A673 (cell line): ENCODE measurements at regions not wholly inside any gene's neighbourhood (a gene's known extent, or its start where the extent isn't known, plus 50 kb on each side); places are given as distances from the start of the nearest gene placed in this dataset.

ENCODE experiments used
- EZH2 ChIP-seq: fragments of 200-600 bp; sonication (generic); IDR thresholded peaks from 2 replicates; pipeline ENCODE4 v1.6.1; 2017; ENCODE audit warnings: borderline replicate concordance, low read depth, mild to moderate bottlenecking, mixed read lengths, antibody characterized with exemption, low read length; ENCODE audit not compliant: poor library complexity, severe bottlenecking
- TF ChIP-seq, protein P1 (sequence below): fragments of 300-800, 200-600 bp; sonication (generic); conservative IDR thresholded peaks from 2 replicates; pipeline ENCODE4 v1.5.1; 2017; ENCODE audit warnings: low read depth, mild to moderate bottlenecking, antibody characterized with exemption, low read length, moderate library complexity, mixed read lengths

- TF ChIP-seq, protein P1, sequence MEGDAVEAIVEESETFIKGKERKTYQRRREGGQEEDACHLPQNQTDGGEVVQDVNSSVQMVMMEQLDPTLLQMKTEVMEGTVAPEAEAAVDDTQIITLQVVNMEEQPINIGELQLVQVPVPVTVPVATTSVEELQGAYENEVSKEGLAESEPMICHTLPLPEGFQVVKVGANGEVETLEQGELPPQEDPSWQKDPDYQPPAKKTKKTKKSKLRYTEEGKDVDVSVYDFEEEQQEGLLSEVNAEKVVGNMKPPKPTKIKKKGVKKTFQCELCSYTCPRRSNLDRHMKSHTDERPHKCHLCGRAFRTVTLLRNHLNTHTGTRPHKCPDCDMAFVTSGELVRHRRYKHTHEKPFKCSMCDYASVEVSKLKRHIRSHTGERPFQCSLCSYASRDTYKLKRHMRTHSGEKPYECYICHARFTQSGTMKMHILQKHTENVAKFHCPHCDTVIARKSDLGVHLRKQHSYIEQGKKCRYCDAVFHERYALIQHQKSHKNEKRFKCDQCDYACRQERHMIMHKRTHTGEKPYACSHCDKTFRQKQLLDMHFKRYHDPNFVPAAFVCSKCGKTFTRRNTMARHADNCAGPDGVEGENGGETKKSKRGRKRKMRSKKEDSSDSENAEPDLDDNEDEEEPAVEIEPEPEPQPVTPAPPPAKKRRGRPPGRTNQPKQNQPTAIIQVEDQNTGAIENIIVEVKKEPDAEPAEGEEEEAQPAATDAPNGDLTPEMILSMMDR = no peak
- TF ChIP-seq EZH2 = no peak
These were observed 74.1 kb upstream of the KLHL14 start for GRCh38 chr18:32846896-32847295.
